ENCODE measurements at regions not wholly inside any gene's neighbourhood (a gene's known extent, or its start where the extent isn't known, plus 50 kb on each side); places are given as distances from the start of the nearest gene placed in this dataset.

DNA sequence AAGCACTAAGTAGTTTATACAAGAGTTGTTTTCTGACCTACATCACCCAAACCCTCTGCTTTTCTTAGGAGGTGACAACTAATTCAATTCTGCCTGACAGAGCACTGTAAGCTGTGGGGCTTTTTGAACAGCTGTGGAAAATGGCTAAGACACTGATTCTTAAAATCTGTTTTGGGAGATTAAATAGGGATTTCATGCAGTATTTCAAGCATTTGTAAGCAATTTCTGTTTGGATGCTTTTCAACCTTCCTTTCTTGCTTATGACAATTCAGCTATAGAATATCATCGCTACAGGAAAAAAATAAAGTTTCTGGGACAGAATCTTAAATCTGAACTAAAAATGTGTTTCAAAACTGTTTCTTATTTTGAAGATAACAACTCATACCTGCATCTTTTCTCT lies 459.5 kb downstream of the RAPGEF2 start:
- in situ Hi-C loops (cut with HindIII; ENCODE audit: extremely low pct_ligation_motif_present, low pct_unique_long_range_greater_than_20kb) (no loop called here), intact Hi-C loops (cut with micrococcal nuclease; ENCODE audit: unreplicated experiment) (no loop called here)
- Histone ChIP-seq H3K79me2 (ENCODE audit: insufficient read depth, low read length) (no peaks in the 10 kb centered on the region), H3K9ac (ENCODE audit: insufficient read depth, low read depth, low read length) (no peak overlapping the region), H3K27ac (ENCODE audit: extremely low read length, insufficient read depth, low read length) (no peak overlapping the region), H3K36me3 (replicated peaks in 1 of 2; ENCODE audit: control insufficient read depth in 1 of 2, insufficient read depth in 2 of 2, low read length in 2 of 2) (no peaks in the 10 kb centered on the region), H3K4me2 (ENCODE audit: low read depth, low read length) (no peak overlapping the region), H3K4me3 (replicated peaks in 1 of 3; ENCODE audit: insufficient read depth in 1 of 3, low read depth in 2 of 3, low read length in 3 of 3) (no peak overlapping the region), H3K27me3 (ENCODE audit: control insufficient read depth in 1 of 2, insufficient read depth in 2 of 2, low read length in 2 of 2) (no peaks in the 10 kb centered on the region), H2AFZ (ENCODE audit: low read length) (no peak overlapping the region), H3K4me1 (ENCODE audit: insufficient read depth, low read length) (0 out of 2 replicates have a peak, but pooled peaks cover 6% of the 10 kb centered on the region), H3K9me3 (ENCODE audit: low read length) (no peaks in the 10 kb centered on the region), H4K20me1 (ENCODE audit: insufficient read depth, low read length) (no peaks in the 10 kb centered on the region)
- CTCF ChIA-PET (ENCODE audit: low intra/inter-chr PET ratio, low total read pairs): no interaction called here
- POLR2A ChIA-PET: no interaction called here
- TF ChIP-seq NCOA2 (CRISPR knock-in tag; IDR thresholded peaks at IDR 0.05) (no peak), ZNF607 (CRISPR knock-in tag; IDR thresholded peaks at IDR 0.05; ENCODE audit: borderline replicate concordance) (no peak), MTA1 (CRISPR knock-in tag; IDR thresholded peaks at IDR 0.05; ENCODE audit: borderline replicate concordance) (no peak), KLF16 (CRISPR knock-in tag; IDR thresholded peaks at IDR 0.05) (no peak), HNRNPK (IDR thresholded peaks at IDR 0.05; ENCODE audit: low read depth, low read length, poor library complexity, severe bottlenecking) (no peak), ZNF567 (CRISPR knock-in tag; IDR thresholded peaks at IDR 0.05; ENCODE audit: borderline replicate concordance) (no peak), GATAD1 (CRISPR knock-in tag; IDR thresholded peaks at IDR 0.05) (no peak), GPBP1L1 (CRISPR knock-in tag; IDR thresholded peaks at IDR 0.05) (no peak), ISL2 (CRISPR knock-in tag; IDR thresholded peaks at IDR 0.05) (no peak), KLF9 (CRISPR knock-in tag; IDR thresholded peaks at IDR 0.05; ENCODE audit: low read depth) (no peak), ZNF207 (IDR thresholded peaks at IDR 0.05; ENCODE audit: borderline replicate concordance) (no peak)
- ATAC-seq (no peak), FAIRE-seq (no peak), DNase-seq (ENCODE audit: low spot score) (no peak)
- 3% methylated on average over 1 of the region's 1 CpG for WGBS (ENCODE audit: low lambda C conversion rate)
- no TSS peak for BruUV-seq (replicated peaks)
